Stimulated activated naive CD4-positive, alpha-beta T cell (primary cell): ENCODE measurements at regions not wholly inside any gene's neighbourhood (a gene's known extent, or its start where the extent isn't known, plus 50 kb on each side); places are given as distances from the start of the nearest gene placed in this dataset.

ENCODE experiments used
- DNase-seq, 6 experiments: peaks; one replicate each; lab custom pipeline; 2025; lab: John Stamatoyannopoulos, UW

- no peak for DNase-seq
Observed at GRCh38 chr17:71914812-71915211, 206.0 kb upstream of the SOX9 start.

DNA sequence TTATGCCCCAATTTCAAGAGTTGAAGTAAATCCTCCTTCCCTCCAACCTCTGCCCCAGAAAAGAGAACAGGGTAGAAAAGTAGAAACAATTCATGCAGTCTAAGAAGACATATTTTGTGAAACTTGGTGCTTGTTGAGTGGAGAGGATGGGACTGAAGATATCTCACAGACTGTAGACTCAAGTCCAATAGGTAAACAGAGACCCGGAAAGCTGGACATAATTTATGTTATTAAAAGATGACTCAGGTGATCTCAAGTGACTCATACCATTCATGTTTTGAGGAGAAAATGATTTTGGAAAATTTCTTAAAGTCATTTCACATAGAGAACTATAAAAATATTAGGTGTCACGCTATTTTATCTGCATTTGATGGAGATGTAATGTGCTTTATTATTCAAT lies 203.1 kb upstream of the SOX9 start:
- DNase-seq, result no peak

DNA sequence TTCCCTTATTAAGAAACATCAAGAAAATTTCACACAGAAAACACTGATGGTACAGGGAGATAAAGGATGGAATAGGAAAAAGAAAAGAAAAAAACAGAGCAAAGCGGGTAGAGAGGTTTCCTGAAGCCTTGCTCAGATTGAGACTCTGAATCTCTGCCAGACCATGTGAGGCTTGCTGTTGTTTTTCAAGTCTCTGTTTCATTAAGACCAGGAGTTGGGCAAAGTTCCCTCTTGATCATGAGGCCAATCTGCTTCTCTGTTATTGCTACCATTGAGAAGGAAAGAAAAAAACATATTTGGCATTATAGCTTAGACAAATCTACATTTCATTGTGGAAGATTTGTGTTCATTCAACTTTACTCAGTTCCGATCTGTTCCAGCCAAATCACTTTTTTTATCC lies 201.6 kb upstream of the SOX9 start:
- no peak for DNase-seq

DNA sequence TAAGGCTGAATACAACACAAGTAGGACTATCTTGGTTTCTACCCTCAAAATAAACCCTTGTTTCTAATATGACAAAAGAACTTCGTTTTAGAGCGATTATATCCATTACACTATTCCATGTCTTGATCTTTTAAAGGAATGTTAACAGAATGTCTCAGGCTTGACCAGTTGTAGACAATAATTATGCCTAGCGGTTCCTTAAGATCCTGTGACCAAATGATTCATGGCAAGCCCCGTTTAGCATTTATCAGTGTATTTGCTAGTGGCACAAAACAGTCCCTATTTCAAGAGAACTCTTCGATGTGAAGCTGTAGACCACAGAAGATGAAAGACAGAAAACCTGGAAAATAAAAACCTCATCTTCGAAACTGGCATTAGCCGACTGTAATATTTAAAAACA lies 200.9 kb upstream of the SOX9 start:
- no peak for DNase-seq

DNA sequence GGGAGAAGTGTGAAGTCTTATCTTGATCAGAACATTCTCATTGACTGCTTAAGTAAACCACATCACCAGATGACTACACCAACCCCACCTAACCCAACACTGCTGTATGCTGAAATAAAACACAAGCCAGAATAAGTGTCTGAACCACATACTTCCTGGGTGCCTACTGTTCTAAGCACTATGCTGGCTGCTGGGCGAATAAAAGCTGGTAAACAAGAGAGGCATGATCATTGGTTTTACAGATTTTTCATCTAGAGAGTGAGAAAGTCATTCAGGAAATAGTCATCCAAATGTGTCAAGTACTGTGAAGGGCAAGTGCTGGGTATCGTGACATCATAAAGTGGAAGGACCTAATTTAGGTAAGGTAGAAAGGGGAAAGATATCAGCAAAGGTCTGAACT lies 199.0 kb upstream of the SOX9 start:
- DNase-seq, result no peak

GRCh38 chr17:71922439-71922838 lies 198.4 kb upstream of the SOX9 start:
- DNase-seq, result no peak

GRCh38 chr17:71926746-71927398 lies 193.9 kb upstream of the SOX9 start:
- no peak for DNase-seq

DNA sequence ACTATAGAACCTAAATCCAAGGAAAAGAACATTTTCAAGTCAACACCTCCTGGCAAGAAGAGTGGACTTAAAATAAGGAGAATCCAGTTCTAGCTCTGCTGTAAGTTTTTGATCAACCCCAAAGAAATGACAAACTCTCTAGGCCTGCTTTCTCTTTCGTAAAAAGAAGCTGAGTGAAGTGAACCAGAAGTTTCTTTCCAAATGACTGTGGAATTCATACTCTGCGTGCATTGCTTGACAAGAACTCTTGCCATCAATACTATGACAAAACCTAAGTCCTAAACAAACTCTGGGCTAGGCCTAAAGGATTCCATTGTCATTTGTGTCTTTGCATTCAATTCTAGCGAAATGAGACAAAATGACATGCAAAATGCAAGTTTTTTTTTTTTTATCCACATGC lies 187.5 kb upstream of the SOX9 start:
- no peak for DNase-seq

- DNase-seq, result no peak
Observed at GRCh38 chr17:71934520-71934919, 186.3 kb upstream of the SOX9 start.

DNA sequence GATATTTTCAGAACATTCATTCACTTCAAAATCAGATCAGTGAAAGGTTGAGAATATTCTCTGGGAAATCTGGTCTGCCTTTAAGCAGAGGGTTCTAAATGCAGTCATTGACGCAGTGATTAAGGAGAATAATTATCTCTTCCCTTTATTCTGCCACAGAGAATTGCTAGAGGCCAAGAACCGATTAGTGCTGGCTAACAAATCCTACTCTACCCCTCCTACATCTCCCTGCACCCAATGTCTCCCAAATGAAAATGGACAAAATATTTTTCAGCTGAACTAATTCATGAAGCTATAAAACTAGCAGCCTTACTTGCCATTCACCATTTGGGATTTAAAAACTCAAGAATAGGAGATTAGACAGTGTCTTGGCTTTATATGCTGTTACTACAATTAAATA lies 185.5 kb upstream of the SOX9 start:
- DNase-seq, result no peak

DNA sequence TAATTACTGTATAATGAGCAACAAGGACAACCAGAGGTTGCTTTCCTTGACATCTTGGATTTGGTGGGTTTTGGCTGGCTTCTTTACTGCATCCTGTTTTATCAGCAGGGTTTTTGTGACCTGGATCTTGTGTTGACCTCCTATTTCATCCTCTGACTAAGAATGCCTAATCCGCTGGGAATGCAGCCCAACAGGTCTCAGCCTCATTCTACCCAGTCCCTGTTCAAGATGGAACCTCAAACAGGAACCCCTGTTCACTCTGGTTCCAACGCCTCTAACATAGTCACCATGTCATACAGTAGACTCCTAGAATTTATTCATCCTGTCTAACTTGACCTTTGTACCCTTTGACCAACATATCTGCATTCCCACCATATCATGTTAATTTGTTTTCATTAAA lies 183.8 kb upstream of the SOX9 start:
- DNase-seq, result no peak

DNA sequence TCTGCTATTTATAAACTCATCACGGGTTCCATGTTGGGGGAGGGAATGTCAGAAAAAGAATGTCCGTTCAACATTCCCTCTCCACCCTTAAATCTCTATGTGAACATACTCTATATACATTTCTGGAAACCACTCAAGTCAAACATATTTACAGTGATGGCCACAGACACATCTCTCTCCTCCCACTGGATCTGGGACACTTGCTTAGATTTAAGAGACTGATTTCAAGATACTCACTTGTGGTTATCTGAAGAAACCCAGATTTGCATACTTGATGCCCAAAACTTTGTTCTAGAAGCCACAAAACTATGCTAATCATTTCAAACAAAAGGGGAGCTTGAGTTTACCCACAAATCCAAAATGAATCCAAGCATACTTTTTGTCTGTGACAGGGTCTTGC lies 182.9 kb upstream of the SOX9 start:
- no peak for DNase-seq

DNA sequence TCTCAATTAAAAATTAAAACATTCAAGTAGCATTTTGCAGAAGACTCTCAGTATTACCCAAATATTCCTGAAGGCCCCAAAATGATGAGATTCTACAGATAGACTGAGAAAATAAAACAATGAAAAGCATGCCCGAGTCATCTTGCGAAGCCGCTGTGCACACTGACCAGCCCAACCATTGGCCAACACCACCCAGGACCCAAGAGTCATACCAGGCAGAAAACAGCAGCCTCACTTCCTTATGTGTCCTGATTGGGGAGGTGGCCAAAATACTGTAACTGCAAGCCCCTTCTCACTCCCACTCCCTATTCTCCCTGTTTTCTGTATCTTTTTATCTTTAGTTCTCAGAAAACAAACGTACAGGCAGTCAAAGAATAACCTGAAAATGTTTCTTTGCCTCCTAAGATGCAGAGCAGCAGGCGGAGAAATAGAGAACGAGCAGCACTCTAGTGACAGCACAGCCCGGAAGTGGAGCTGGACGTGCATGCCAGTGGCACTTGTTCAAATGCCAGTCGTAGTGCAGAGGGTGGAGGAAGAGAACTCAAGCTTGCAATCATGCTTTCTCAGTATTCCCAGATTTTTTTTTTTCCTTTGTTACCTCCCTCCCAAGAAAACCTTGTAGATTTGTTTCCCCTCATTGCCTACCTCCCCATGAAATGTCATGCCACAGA lies 182.3 kb upstream of the SOX9 start:
- no peak for DNase-seq

DNA sequence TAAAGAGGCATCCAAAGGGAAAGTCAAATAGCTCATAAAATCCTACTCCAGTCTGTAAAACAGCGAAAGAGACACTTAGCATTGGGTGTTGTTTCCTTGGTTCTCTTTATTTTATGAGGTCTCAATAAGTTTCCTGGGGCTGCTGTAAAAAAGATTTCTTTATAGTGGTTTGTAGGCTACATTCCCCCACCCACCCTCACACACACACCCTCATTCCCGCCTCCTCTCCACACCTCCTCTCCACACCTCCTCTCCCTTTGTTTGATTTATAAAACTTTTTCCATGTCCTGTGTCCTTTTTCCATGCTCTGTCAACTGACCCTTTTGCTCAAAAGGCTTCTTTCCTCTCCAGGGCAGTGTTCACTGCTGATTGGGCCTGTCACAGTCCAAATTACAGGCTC lies 178.9 kb upstream of the SOX9 start:
- DNase-seq, result no peak

- DNase-seq, result no peak
Observed at GRCh38 chr17:71942626-71943025, 178.2 kb upstream of the SOX9 start.

DNA sequence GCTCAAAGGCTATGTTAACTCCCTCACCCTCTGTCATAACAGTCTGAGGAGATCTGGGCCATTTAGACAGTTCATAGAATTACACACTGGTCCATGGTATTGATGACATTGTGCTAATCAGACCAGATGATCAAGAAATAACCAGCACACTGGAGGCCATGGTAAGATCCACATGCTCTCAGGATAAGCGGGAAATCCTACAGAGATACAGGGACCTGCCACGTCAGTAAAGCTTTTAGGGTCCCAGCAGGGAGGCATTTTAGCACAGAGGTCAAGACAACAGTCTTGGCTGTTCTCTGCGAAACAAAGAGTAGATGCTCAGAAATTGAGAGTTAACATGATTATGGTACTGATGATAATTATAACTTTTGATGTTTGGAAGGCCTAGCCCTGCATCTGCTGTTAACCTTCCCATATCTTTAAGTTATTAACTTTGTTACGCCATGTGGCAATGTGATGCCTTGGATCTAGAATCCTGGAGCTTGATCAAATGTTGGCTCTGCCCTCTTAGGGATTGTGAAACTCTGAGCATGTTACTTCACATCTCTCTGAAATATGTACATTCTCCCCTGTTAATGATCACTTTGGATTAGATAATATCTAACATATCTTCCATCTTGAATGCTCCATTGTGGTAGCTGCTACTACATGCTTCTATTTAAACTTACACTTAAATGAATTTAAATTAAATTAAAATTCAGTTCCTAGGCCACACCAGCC lies 172.0 kb upstream of the SOX9 start:
- DNase-seq, result no peak

GRCh38 chr17:71959154-71959553 lies 161.7 kb upstream of the SOX9 start:
- DNase-seq, result no peak

GRCh38 chr17:71963351-71963750 lies 157.5 kb upstream of the SOX9 start:
- no peak for DNase-seq

DNA sequence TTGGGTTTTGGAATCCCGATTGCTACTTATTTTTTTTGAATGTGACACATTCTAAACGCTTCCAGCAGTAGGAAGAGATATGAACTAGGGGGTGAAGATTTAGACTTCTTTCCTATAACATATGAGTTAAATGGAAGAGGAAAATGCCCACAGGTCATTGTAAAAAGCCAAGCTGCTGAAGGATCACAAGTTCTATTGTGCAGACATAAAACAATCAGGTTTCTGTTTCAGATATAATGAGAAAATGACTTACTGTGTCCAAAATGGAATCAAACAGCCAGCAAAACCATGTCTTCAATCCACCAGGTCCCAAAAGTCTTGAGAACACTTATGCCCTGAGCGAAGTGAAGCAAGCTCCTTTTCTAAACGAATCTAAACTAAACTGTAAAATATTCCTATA lies 157.0 kb upstream of the SOX9 start:
- no peak for DNase-seq

DNA sequence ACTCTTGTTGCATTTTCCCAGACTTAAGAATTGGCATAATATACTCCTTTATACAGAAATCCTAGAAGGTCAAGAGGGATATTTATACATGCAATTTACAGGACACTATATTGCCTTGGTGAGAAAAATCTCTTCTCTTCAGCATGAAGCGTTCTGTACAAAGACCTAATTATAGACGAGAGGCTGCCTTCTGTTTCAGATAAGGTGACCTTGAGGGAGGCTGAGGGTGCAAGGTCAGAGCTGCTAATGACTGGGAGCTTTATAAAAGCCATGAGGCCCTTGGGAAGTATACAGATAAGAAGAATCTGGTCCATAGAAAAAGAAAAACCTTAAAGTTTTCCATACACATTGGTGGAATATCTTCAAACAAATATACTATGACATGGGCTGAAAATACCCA lies 156.3 kb upstream of the SOX9 start:
- DNase-seq, result no peak

DNA sequence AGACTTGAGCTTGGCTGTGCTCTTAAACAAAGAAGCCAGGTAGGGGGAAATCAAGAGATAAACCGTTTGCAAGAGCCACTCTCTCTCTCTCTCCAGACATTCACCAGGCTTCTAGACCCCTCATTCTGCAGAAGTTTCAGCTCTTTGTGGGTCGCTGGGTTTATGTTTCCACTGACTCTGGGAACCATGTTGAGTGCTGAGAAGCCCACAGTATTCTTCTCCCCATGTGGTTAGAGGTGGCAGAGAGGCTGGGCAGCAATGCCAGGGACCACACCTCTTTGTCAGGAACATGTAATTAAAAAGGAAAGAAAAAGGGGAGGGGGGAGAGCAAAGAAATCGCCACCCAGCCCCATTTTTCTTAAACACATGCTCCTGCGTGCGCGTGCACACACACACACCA lies 154.8 kb upstream of the SOX9 start:
- DNase-seq, result no peak

- no peak for DNase-seq
Observed at GRCh38 chr17:71966459-71967313, 154.1 kb upstream of the SOX9 start.

DNA sequence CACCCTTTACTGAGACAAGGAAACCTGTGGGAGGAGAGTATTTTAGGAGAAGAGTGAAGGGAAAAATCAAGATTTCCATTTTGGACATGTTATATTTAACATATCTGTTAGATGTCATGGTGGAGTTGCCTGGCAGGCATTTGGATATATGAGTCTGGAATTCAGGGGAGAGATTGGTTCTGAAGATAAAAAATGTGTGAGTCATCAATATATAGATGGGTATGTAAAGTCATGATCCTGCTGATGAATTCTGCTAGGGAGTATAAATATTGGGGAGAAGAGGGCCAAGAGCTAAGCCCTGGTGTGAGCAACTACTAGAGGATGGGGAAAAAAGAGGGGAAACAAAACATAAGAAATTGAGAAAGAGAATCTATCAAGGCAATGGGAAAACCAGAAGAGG lies 151.3 kb upstream of the SOX9 start:
- no peak for DNase-seq
